ENCODE measurements at regions not wholly inside any gene's neighbourhood (a gene's known extent, or its start where the extent isn't known, plus 50 kb on each side); places are given as distances from the start of the nearest gene placed in this dataset.
"Not testable (repeated sequence)": the region's sequence is repeated elsewhere in the genome, so short reads cannot be mapped to it uniquely, and the experiment has no call there.

DNA sequence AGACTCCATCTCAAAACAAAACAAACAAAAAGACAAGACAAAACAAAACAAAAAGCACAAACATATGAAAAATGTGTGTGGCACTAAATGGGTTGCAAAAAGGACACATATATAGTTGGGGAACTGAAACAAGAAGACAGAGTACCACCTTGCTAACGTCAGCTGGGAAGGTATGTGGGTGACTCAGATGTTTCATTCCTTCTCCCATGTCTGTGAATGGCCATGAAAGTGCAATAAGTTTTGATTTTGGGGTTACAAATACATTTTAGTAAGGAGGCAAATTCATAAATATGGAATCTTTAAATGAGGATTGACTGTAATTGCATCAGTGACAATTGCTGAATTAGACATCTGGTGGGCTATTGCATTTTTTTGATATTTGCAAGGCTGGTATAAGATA, 81.6 kb upstream of the KLF4 start:
- DNase-seq, result no peak

DNA sequence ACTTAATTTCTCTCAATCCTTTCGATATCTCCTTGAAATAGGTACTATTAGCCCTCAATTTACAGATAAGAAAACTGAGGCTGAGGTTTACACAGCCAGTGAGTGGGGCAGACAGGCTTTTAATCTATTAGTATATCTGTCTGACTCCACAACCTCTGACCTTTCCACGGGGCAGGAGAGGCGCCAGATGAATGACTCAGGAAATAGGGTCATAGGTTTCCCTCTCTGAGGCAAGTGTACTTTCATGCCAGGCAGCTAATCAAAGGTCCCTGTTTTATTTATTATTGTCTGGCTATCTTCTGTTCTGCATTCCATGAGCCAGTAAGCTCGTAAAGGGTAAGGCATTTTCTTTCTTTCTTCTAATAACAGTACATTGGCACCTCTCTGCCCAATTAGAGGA, 79.6 kb upstream of the KLF4 start:
- no peak for DNase-seq

DNA sequence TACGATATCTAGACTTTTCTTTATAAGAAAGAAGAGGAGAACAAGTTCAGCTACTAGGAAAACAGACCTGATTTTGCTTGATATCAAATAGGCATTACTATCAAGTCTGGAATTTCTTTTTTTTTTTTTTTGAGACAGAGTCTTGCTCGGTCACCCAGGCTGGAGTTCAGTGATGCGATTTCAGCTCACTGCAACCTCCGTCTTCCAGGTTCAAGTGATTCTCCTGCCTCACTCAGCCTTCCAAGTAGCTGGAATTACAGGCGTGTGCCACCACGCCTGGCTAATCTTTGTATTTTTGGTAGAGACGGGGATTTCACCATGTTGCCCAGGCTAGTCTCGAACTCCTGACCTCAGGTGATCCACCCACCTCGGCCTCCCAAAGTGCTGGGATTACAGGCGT, 78.8 kb upstream of the KLF4 start:
- DNase-seq, result not testable (repeated sequence)

DNA sequence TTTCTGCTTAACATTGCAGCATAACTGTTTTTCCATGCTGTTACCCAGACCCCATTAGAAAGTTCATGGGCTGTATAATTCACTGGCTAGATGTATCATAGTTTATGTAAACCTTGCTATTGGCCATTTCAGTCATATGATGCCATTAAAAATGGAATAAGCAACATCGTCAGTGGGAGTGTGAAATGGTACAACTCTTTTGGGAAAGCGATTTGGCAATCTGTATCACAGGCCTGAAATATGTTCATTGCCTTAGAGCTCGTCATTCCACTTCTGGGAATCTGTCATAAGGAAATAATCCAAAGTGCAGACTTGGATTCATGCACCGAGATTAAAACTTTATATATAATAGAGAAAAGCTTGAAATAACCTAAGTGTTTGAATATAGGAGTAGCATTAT, 77.9 kb upstream of the KLF4 start:
- DNase-seq, result no peak

DNA sequence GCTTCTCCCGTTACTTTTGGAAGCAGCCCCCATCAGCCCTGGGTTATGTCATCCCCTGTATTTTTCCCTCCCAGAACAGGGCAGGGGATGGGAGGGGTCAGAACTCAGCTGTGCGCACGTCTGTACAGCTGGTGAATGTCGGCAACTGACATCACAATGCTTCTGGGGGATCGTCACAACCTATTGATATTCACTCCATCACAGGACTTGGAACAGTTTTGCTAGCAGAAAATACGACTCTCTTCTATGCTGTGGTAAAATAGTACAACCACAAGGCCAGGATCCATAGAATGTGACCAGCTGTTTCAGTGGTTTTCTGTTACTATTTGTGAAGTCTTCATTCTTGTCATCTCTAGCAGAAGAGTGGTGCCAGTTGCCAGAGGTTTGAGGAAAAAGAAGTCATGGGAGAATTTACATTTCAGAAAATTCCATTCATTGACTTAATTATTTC, 77.1 kb upstream of the KLF4 start:
- DNase-seq, result no peak

DNA sequence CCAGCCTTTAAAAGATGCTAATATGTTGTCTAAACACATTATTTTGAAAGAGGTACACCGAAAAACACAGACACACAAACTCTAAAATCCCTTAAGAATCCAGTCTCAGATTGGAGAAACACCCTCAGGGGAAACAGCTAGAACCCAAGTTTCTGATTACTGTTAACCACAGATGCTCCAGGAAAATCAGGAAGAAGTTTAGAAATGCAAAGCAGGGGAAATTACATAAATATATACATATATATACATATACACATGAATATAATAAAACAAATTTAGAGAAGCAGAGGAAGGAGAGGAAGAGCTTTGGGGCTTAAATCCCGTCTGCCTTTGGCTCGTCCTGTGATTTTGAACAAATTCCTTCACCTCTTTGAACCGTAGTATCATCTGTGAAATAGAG, 73.2 kb upstream of the KLF4 start:
- no peak for DNase-seq

DNA sequence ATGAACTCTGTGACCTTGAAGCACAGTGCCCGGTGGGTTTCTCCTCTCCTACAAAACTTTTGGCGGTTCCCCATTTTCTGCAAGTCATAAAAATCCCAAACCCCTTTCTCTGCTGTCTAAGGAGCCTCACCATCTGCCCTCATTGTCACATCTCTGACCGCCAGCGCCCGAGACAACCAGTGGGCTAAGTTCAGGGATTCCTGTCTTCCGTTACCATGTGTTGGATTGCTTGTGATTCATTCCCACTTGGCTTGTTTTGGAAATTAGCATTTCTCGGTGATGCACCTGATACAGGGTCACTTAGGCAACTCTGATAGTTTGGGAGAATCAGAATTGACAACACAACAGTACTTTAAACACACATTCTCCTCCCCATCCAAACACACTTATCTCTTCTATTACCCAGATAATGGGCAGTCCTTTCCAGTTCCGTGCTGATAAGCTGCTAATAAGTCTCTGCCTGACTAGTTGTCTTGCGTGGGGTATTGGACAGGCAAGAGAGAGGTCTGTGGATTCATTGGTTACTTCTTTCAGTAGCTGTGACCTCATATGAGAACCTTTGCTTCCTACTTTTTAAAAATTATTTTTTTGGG, 70.0 kb upstream of the KLF4 start:
- DNase-seq, result no peak

DNA sequence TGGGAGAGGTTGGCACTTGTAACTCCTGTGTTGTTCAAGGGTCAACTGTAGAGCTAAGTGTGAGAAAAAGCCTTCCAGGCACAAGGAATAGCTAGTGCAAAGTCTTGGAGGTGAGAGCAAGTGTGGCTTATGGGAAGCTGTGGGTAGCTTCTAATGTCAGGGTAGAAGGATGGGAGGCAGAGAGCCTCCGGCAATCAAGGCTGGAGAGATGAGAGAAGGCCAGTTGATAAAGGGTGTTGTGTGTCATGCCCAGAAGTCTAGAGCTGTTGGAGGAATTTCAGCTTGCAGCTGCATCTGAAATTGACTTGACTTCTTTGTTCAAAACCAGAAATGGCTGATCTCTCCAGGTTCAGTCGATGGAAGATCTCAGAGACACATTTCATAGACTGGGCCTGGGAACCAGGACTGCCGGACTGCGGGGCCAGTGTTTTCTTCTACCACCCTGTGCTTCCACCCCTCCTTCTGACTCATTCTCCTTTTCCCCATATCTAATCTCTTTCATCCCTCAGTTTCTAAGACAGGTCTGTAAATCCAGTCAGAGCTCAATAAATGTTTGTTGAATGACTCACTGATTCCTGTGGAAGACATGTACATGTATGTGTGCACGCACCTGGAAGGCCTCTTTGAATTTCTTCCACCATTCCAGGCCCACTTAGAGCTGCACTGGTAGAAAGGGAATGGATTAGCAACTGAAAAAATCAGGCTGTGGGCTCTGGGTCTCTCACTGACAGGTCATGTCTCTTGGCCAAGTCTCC, 67.8 kb upstream of the KLF4 start:
- no peak for DNase-seq

DNA sequence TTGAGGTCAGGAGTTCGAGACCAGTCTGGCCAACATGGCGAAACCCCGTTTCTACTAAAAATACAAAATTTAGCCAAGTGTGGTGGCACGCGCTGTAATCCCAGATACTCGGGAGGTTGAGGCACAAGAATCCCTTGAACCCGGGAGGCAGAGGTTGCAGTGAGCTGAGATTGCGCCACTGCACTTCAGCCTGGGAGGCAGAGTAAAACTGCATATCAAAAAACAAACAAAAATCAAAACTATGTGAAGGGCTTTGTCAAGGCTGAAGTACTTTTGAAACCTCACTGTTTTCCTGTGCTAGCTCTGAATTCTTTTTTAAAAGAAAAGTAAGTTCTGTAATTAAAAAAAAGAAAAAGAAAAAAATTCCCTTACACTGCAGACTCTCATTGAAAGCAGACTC, 65.1 kb upstream of the KLF4 start:
- DNase-seq, result no peak

DNA sequence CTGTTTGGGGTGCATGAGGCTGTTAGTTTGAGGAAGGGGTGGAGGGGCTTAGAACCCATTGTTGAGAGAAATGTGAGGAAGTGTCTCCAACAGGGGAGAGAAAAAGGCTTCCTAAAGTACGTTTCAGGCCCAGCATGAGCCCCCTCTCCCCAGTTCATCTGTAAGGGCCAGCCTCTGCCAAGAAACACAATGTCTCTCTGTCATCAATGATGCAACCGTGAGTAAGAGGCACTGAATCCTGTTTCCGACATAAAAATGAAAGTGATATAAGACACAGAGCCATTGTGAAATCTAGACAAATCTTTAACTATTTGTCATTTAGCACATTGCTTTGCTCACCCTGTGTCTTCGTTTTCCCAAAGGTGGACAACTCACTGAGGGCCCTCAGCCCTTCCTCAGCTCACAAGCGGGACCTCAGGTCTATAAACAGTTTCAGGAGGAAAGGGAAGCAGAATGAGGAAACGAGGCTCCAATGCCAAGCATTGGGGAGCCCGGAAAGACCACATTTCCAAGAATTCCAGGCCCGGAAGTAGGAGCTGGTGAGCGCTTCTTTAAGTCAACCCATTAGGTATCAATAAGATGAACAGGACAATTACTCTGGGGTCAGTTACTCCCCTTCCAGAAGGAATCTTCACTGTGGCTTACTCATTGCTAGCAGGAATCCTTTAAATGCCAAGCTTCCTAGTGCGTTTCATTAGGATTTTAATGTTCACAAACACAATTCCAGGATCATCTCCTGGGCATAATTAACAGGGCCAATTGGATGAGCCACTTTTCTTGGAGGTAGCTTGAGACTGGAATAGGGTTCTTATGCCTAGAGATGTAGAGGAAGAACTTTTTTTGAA, 59.0 kb upstream of the KLF4 start:
- no peak for DNase-seq

DNA sequence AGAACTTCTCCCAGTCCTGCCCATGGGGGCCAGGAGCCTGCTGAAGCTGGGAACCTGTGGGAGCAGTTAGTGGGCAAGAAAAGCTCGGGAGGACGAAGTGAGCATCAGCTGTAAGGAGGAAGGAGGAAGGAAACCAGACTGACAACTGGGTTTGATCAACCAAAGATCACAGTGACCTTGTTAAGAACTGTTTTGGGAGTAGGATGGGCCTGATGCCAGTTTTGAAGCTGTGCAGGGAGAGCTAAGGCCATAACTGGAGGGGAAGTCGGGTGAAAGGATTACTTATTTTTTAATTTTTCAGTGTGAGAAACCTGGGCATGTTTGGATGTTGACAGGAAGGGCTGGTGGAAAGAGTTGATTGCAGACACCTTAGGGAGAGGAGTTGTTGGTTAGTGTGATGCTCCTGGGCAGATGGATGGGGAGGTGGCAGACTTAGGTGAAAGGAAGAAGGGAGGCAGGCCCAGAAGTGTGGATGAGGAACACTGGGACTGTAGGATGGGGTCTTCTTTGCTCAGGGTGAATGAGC, 58.3 kb upstream of the KLF4 start:
- no peak for DNase-seq

DNA sequence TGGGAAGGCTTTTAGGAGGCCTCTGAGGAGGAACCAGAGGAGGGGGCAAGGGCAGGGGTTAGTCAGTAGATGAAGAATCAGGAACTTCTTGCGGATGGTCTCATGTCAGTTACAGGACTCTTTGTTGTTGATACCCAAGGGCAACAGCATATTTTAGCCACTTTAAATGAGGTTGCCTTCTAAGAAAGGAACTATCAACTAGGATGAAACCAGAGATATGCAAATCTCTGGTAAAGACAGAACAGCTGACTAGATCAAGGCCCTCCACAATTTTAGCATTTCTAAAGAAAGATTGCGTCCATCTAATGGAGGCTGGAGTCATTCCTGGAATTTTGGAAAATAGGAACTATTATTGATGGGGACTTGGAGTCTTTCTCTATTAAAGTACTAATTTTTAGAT, 57.7 kb upstream of the KLF4 start:
- DNase-seq, result no peak

DNA sequence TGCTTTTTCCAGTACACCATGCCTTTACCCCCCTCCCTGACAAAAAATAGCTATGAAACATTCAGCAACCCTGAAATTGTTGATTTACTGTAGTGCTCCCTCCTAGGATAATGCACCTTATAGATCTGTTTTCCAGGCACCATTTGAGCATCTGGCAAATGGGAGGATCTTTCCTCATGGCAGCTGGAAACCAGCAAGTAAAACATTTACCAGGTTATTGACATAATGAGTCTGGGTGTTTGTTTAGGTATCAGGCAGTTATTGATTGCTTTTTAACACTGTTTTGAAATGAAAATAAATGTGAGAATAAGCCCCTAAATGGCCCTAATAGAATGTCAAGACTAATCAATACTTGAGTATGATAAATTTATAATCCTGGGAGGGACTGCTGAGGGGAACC, 57.3 kb upstream of the KLF4 start:
- no peak for DNase-seq

DNA sequence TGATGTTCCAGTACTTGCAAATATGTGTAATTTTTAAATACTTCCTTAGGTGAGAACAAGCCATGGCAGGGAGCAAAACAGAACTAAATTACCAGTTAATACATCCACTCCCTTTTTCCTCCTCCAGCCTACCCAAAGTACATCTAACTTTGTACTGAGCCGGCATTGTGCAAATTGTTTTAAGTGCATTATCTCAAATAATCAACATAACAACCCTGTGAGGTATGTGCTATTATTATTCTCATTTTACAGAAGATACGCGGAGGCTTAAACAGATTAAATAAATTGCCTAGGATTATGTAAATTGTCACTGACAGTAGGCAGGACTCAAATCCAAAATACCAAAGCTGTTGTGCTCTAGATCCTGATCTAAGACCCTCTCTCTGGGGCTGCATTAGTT, 55.5 kb upstream of the KLF4 start:
- DNase-seq, result no peak

DNA sequence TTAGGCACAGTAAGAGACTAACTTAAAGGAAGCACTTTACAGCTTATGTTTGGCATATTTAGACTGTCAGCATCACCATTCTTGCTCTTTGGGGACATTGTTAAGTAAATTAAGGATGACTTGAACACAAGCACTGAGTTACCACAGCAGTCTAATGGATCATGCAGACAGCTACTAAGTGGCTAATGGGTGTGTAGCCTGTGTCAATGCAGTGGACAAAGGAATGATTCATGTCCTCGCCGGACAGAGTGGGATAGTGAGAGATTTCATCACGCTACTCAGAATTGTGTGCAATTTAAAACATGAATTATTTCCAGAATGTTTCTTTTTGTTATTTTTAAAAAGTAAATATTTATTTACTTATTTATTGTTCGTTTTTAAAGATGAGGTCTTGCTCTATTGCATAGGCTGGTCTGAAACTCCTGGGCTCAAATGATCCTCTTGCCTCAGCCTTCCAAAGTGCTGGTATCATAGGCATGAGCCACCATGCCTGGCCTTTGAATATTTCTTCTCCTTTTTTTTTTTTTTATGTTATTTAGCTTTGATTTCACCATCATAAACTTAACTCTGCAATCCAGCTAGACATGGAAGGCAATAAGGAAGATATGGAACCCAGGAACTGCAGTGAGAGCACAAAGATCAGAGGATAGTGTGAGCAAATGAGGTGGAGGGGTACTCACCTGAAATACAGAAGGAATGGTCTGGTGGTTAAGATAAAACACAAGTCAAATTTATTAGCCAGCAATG, 53.0 kb upstream of the KLF4 start:
- no peak for DNase-seq

DNA sequence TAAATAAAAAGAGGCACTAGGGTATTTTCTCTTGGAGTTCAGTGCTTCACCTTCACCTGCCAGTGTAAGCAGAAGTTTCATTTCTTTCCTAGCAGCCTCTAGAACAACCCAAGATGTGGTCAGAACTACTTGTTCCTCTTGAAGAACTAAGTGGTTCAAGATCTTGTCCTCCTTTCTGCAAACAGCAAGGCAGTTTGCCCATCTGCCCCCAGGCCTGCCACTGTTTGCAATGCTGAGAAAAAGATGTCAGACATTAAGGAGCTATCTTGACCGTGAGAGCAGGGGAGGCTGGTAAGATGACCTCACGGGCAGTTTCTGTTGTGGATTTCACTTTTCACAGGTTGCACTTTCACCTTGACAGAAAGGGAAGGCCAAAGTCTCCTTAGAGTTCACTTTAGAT, 52.0 kb upstream of the KLF4 start:
- DNase-seq, result no peak

DNA sequence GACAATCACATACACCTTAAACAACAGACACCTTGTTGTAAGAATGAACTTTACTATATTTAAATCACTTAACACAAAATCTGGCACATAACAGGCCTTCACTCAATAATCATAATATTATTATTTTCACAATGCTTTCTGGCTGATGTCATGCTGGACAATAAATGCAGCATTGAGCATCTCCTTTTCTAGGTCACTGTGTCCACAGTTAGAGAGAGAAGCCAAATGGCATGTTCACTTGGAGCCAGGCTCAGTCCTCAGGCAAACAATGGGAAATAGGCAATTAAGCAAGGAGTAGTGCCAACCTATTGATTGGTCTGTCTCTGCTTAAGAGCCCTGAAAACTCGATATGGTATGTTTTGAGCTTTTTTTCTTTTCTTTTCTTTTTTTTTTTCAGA, 50.6 kb upstream of the KLF4 start:
- no peak for DNase-seq

DNA sequence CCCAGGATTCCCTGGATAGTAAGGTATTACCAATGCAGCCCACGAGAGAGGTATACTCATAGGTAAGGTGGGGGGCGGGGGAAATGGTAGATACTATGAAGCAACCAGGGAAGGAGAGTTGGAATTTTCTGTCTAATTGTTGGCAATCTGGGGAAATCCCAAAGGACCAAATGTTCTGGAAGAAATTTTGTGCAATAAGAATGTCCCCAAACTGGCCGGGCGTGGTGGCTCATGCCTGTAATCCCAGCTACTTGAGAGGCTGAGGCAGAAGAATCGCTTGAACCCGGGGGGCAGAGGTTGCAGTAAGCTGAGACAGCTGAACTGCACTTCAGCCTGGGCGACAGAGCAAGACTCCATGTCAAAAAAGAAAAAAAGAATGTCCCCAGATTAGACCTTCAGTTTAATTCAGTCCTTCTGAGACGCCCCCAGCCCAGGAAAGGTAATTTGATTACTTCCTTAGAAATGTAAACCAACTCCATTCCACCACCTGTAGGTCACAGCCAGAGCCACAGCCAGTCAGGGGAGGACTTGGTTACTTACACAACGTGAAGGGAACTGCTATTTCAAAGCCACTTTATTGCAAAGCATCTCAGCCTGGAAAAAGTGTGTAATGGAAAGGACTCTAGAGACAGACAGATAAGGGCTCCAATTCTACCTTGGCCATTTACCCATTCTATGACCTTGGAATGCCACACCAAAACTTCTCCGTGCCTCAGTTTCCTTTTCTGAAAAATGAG, 50.0 kb upstream of the KLF4 start:
- no peak for DNase-seq
